ENCODE measurements at regions not wholly inside any gene's neighbourhood (a gene's known extent, or its start where the extent isn't known, plus 50 kb on each side); places are given as distances from the start of the nearest gene placed in this dataset.

DNA sequence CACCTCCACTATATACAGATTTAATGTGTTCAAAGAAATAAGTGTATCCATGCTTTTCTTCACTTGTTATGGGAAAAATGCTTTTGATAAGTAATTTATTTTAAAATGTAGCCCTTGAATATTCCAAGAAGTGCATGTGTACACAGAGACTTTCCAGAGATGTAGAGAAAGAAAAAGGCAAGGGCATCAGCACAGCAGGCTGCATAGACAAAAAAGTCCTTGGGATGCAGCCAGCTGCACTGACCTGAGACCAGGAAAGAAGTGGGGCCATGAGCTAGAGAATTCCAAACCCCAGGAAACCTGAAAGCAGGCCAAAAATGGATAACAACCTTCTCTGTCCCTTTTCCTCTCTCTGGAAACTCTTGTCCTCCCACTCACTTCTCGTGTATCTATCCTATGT, 51.6 kb upstream of the PRDM8 start:
- FAIRE-seq (no peak), DNase-seq (ENCODE audit: insufficient read length) (no peak)
- TF ChIP-seq POLR2A (IDR thresholded peaks at IDR 0.05; ENCODE audit: low read depth, low read length) (no peak), TAF1 (IDR thresholded peaks at IDR 0.05; ENCODE audit: borderline replicate concordance, low read depth, low read length) (no peak), POLR2AphosphoS5 (IDR thresholded peaks at IDR 0.05; ENCODE audit: low read depth, low read length) (no peak)

DNA sequence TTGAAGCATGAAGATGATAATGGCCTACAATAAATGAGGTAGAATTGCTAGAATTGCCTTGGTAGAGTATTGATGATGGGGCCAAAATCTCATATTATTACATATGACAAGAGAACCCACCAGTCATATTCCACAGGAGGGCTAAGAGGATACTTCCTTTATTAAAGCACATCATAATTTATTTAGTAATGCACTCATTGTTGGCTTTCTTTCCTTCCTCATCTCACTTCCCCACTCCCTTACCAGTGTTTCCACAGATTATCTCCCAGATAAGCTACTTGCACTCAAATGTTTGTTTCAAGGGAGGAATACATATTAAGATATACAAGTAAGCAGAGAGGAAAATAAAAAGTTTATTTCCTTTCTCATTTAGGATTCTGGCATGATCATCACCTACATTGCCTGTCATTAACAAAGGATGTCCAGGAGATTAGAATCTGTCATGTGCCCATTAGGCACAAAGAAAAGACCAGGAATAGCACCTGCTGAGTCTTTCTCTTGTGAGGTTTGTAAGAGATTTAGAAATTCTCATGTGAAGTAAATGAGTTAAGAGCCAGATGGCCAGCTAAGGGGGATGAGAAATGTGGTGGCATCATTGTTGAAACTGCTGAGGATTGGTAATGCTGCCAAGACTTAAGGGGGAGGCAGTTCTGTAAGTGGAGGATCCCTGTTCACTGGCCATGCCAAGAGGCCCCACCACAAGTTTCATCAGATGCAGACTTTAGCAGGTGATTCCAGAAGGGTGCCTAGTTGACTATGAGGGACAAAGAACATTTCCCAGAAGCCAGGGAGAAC, 52.4 kb upstream of the PRDM8 start:
- no peak for TF ChIP-seq POLR2A (IDR thresholded peaks at IDR 0.05; ENCODE audit: low read depth, low read length)
- no peak for DNase-seq (ENCODE audit: insufficient read length)
- no peak for FAIRE-seq

DNA sequence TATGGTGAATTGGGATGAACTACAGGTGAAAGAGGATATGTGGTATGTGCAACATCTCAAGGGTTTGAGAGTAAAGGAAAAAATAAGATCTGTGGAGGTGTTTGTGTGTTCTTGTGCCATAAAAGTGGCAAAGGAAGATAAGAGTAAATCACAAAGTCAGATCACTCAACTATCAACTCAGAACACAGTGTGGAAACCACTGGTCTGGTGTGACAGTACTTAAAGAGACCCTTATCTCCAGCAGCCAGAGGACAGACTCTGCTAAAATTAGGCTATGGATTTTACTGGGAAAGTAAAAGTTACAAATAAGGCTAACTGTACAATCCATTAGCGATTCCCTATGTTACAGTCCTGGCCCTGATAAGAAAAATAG, 54.0 kb upstream of the PRDM8 start:
- no peak for DNase-seq (ENCODE audit: insufficient read length)
- TF ChIP-seq POLR2AphosphoS5 (IDR thresholded peaks at IDR 0.05; ENCODE audit: low read depth, low read length) (no peak), POLR2A (IDR thresholded peaks at IDR 0.05; ENCODE audit: low read depth, low read length) (no peak), TAF1 (IDR thresholded peaks at IDR 0.05; ENCODE audit: borderline replicate concordance, low read depth, low read length) (no peak)
- FAIRE-seq = no peak

DNA sequence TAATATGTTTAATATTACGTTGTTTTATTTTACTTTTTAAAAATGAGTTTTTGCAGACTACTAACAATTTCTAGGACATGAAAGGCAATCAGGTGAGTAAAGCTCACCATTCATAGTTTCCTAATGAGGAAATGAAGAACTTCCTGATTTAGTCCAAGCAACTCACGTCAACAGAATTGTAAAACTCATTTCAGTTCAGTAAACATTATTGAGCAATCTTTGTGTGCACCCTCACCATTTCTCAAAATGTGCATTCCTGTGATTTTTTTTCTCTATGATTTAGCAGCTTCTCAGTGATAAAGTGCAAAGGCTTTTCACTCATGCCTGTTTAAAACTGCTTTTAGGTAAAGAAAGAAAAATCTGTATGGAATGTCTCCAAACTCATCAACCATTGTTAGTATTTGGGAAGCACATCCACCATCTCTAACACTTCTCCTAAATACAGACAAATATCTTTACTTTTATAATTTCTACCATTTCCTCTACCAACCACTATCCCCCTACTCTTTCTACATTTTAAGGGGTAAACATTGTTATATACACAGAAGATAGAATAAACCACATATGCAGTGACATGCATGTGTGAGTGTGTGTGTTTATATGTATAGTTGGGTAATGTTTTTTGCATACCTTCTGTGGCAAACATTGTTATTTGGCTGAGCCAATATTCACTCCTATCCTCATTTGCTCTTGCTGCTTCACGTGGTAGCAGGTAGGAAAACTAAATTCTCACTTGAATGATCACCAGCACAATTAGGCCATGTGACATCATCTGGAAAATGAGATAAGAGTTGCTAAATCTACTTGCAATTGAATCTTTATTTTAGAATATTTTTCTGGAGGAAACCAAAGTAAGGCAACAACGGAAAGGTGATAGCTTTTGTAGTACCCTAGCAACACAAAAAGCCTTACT, 54.7 kb upstream of the PRDM8 start:
- DNase-seq (ENCODE audit: insufficient read length) = no peak

DNA sequence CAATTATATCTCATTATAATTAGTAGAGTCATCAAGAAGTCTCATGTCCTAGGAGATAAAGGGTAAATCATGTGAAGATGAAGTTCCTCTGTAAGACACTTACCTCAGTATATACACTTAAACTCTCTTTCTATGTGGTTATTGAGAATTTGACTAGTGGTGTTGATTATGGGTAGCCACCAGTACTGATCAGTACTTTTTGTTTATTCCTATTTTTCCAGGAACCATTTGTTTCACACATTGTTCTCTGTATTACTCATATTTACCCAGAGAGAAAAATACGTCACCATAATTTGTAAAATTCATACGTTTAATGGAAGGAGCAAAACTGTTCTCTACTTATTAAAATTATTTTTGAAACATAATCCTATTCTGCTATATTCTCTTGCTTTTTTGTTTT, 55.8 kb upstream of the PRDM8 start:
- FAIRE-seq (no peak), DNase-seq (ENCODE audit: insufficient read length) (no peak)
- no peak for TF ChIP-seq POLR2AphosphoS5 (IDR thresholded peaks at IDR 0.05; ENCODE audit: low read depth, low read length)
- no peak for TF ChIP-seq TAF1 (IDR thresholded peaks at IDR 0.05; ENCODE audit: borderline replicate concordance, low read depth, low read length)
- TF ChIP-seq POLR2A (IDR thresholded peaks at IDR 0.05; ENCODE audit: low read depth, low read length) = no peak

More for the DNA sequence above, 54.7 kb upstream of the PRDM8 start:
- no peak for FAIRE-seq
- TF ChIP-seq POLR2AphosphoS5 (IDR thresholded peaks at IDR 0.05; ENCODE audit: low read depth, low read length) (no peak), TAF1 (IDR thresholded peaks at IDR 0.05; ENCODE audit: borderline replicate concordance, low read depth, low read length) (no peak), POLR2A (IDR thresholded peaks at IDR 0.05; ENCODE audit: low read depth, low read length) (no peak)

DNA sequence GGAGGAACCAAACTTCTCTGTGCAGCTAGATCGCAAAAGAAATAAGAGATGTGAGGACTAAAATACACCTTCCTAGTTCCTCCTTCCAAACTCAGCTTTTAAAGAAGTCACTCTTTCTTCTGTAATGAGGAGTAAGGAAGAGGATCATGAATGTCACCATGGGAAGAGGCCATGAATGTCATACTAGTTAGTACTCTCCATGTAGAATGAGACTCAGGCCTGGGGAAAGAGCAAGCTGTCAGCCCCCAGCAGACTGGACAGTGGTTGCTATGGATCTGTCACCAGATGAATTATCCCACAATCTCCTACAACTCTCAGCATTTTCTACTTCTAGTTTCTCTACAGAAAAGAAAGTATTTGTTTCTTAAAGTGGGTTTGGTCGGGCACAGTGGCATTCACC, 57.1 kb upstream of the PRDM8 start:
- TF ChIP-seq POLR2A (IDR thresholded peaks at IDR 0.05; ENCODE audit: low read depth, low read length) = no peak
- TF ChIP-seq POLR2AphosphoS5 (IDR thresholded peaks at IDR 0.05; ENCODE audit: low read depth, low read length) = no peak
- no peak for TF ChIP-seq TAF1 (IDR thresholded peaks at IDR 0.05; ENCODE audit: borderline replicate concordance, low read depth, low read length)
- no peak for DNase-seq (ENCODE audit: insufficient read length)
- FAIRE-seq = no peak

DNA sequence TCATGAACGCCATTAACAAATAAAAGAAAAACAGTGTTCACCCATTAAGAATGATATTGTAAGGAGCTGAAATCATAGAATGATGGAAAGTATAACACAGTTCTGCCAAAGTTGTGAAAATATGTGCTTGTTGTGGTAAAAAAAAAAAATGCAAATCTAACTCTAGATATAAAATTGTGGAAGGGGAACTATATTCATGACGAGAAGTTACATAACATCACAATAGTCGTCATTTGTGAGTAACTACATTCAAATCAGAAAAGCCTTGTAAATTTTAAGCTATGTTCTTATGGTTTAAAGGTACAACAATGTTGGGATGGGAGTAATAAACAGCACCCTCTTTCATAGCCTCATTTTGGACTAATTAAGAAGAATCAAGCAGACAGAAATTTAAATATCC, 57.6 kb upstream of the PRDM8 start:
- TF ChIP-seq POLR2AphosphoS5 (IDR thresholded peaks at IDR 0.05; ENCODE audit: low read depth, low read length) = no peak
- no peak for TF ChIP-seq POLR2A (IDR thresholded peaks at IDR 0.05; ENCODE audit: low read depth, low read length)
- TF ChIP-seq TAF1 (IDR thresholded peaks at IDR 0.05; ENCODE audit: borderline replicate concordance, low read depth, low read length) = no peak
- DNase-seq (ENCODE audit: insufficient read length) = no peak
- no peak for FAIRE-seq

DNA sequence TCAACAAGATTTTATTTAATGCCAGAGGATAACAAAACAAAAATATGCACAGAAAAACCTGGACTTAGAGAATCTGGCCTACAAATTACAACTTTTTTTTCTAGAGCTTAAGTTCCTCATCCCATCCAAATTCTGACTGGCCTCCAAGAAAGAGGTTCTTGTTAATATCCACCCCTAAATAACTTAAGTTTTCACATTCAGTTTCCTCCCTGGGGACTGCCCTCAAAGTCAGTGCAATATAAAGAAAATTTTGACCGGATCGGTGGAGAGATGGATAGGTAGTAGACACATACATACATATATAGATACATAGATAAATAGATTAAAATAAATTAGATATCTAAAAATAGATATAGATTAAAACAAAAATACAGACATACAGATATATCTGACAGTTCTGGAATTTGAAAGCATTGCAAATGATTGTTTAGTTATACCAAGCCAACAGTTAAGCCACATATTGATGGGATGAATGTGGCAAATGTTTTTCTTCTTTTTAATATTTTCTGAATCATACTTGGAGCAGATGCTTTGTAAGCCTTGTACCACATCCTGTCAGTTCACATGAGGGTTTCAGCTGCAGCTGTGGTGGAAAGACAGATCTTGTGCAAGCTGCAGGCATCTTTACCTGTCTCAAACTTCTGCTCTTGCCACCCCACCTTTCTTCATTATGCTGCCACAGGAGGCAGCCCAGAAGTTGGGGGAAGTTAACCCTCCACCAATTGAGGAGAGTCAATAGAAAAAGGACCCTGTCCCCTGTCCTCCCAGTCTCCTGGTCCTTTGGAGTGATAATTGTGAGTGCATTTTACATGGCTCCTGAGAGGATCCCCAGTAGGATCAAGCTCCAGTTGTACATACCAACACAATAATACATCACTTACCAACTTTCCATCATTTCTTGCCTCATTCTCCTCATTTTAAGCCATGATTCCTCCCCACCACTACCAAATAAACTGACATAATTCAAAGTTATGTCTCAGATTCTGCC, 58.5 kb upstream of the PRDM8 start:
- no peak for DNase-seq (ENCODE audit: insufficient read length)
- FAIRE-seq = peak; percentile 81
- TF ChIP-seq TAF1 (IDR thresholded peaks at IDR 0.05; ENCODE audit: borderline replicate concordance, low read depth, low read length) (no peak), POLR2A (IDR thresholded peaks at IDR 0.05; ENCODE audit: low read depth, low read length) (no peak), POLR2AphosphoS5 (IDR thresholded peaks at IDR 0.05; ENCODE audit: low read depth, low read length) (no peak)

DNA sequence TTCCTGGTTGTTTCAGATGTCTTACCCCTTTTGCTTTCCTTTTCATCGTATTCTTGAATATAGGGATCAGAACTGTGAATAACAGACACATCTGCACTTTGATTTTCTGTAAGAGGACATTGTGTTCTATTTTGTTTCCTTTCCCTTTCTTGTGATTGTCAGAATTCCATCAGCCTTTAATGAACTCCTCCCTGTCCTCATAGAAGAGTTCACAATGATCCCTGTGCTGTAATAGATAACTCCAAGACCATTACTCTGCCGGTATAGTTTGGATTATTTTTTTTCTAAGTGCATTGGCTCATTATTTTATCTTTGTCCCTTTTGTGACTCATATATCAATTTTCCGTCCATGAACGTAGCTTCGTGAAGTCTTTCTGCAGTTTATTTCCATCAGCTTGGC, 59.7 kb upstream of the PRDM8 start:
- no peak for TF ChIP-seq POLR2AphosphoS5 (IDR thresholded peaks at IDR 0.05; ENCODE audit: low read depth, low read length)
- TF ChIP-seq TAF1 (IDR thresholded peaks at IDR 0.05; ENCODE audit: borderline replicate concordance, low read depth, low read length) = no peak
- no peak for TF ChIP-seq POLR2A (IDR thresholded peaks at IDR 0.05; ENCODE audit: low read depth, low read length)
- DNase-seq (ENCODE audit: insufficient read length) (no peak), FAIRE-seq (no peak)

DNA sequence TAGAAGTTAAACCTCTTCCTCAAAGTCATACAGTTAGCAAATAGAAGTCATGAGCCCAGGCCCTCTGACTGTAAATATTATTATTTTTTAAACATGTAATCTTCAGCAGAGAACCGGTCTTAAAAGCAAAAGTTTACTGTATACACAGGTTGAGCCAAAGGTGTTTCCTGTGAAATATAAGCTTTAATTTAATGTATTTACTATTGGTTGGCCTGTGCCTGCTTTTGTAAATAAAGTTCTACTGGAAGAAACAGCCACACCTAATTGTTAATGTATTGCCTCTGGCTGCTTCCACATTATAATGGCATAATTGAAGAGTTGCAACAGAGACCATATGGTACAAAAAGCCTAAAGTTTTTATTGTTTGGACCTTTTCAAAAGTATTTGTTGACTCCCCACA, 61.0 kb upstream of the PRDM8 start:
- no peak for TF ChIP-seq TAF1 (IDR thresholded peaks at IDR 0.05; ENCODE audit: borderline replicate concordance, low read depth, low read length)
- TF ChIP-seq POLR2AphosphoS5 (IDR thresholded peaks at IDR 0.05; ENCODE audit: low read depth, low read length) = no peak
- TF ChIP-seq POLR2A (IDR thresholded peaks at IDR 0.05; ENCODE audit: low read depth, low read length) = no peak
- no peak for FAIRE-seq
- DNase-seq (ENCODE audit: insufficient read length) = no peak

DNA sequence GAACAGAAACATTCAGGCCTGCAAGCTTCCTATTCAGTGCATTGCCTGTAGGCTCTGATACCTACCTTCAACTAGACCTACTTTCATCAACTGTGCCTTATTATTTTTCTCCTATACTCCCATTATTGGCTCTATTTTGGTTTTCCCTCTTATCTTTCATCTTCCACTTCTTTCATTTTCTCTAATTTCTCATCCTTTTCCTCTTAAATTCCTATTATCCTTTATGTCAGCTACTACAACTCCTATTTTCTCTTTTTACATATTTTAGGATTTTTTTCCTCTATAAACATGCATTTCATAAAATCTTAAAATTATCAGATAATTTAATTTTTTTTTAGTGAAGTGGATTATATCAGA, 61.6 kb upstream of the PRDM8 start:
- TF ChIP-seq POLR2AphosphoS5 (IDR thresholded peaks at IDR 0.05; ENCODE audit: low read depth, low read length) (no peak), TAF1 (IDR thresholded peaks at IDR 0.05; ENCODE audit: borderline replicate concordance, low read depth, low read length) (no peak), POLR2A (IDR thresholded peaks at IDR 0.05; ENCODE audit: low read depth, low read length) (no peak)
- no peak for FAIRE-seq
- no peak for DNase-seq (ENCODE audit: insufficient read length)
